ENCODE measurements at regions not wholly inside any gene's neighbourhood (a gene's known extent, or its start where the extent isn't known, plus 50 kb on each side); places are given as distances from the start of the nearest gene placed in this dataset.
"Not testable (repeated sequence)": the region's sequence is repeated elsewhere in the genome, so short reads cannot be mapped to it uniquely, and the experiment has no call there.

- Histone ChIP-seq H3K4me1 (replicated peaks in 1 of 2) (peaks cover 0 to 8% of the 10 kb centered on the region in 2 donors), H3K4me3 (no peak overlapping the region), H3K27ac (no peak overlapping the region)
- ATAC-seq (replicated peaks in 6 of 8) = peak in 1 of 8 experiments; percentile 34
- 0 to 100% (median 84%) methylated on average over 1 to 3 of the region's 3 CpGs; no CpG with 5 or more reads in 1 of the 10 experiments for WGBS, 10 experiments
- in situ Hi-C loops (cut with MboI; ENCODE audit: low pct_unique_long_range_greater_than_20kb in 2 of 9, low sequenced_read_pairs in 9 of 9, unreplicated experiment in 9 of 9) = no loop called here
These were observed 567.4 kb downstream of the PRR16 start for GRCh38 chr5:121031491-121031890.

GRCh38 chr5:121033334-121033733, 569.2 kb downstream of the PRR16 start:
- H3K27ac ChIP-seq = no peak overlapping the region
- no peak overlapping the region for H3K4me3 ChIP-seq
- ATAC-seq (replicated peaks in 6 of 8) = peak in 4 of 8 experiments; percentile 28 to 83 (median 67)
- H3K4me1 ChIP-seq (replicated peaks in 1 of 2) = peaks cover 0 to 8% of the 10 kb centered on the region in 2 donors
- in situ Hi-C loops (cut with MboI; ENCODE audit: low pct_unique_long_range_greater_than_20kb in 2 of 9, low sequenced_read_pairs in 9 of 9, unreplicated experiment in 9 of 9) = no loop called here

- no peak overlapping the region for H3K27ac ChIP-seq
- peaks cover 0 to 4% of the 10 kb centered on the region in 2 donors for H3K4me1 ChIP-seq (replicated peaks in 1 of 2)
- no peak for ATAC-seq (replicated peaks in 6 of 8)
- WGBS, 10 experiments = 13 to 93% (median 44%) methylated on average over 1 to 4 of the region's 4 CpGs
- in situ Hi-C loops (cut with MboI; ENCODE audit: low pct_unique_long_range_greater_than_20kb in 2 of 9, low sequenced_read_pairs in 9 of 9, unreplicated experiment in 9 of 9) = no loop called here
- no peak overlapping the region for H3K4me3 ChIP-seq
These were observed 574.3 kb downstream of the PRR16 start for GRCh38 chr5:121038438-121038837.

- no peak for ATAC-seq (replicated peaks in 6 of 8)
- Histone ChIP-seq H3K4me3 (no peak overlapping the region), H3K27ac (no peak overlapping the region), H3K4me1 (replicated peaks in 1 of 2) (peaks cover 0 to 2% of the 10 kb centered on the region in 2 donors)
- in situ Hi-C loops (cut with MboI; ENCODE audit: low pct_unique_long_range_greater_than_20kb in 2 of 9, low sequenced_read_pairs in 9 of 9, unreplicated experiment in 9 of 9) = no loop called here
These were observed 585.9 kb downstream of the PRR16 start for GRCh38 chr5:121049971-121050370.

- H3K4me1 ChIP-seq (replicated peaks in 1 of 2) = peaks cover 0 to 2% of the 10 kb centered on the region in 2 donors
- 10 to 89% (median 53%) methylated on average over 3 to 5 of the region's 5 CpGs for WGBS, 10 experiments
- in situ Hi-C loops (cut with MboI; ENCODE audit: low pct_unique_long_range_greater_than_20kb in 2 of 9, low sequenced_read_pairs in 9 of 9, unreplicated experiment in 9 of 9) = no loop called here
- no peak overlapping the region for H3K27ac ChIP-seq
- no peak overlapping the region for H3K4me3 ChIP-seq
- ATAC-seq (replicated peaks in 6 of 8) = peak in 4 of 8 experiments; percentile 39 to 96 (median 95)
These were observed 589.2 kb downstream of the PRR16 start for GRCh38 chr5:121053055-121053985.

GRCh38 chr5:121055586-121055985, 591.5 kb downstream of the PRR16 start:
- in situ Hi-C loops (cut with MboI; ENCODE audit: low pct_unique_long_range_greater_than_20kb in 2 of 9, low sequenced_read_pairs in 9 of 9, unreplicated experiment in 9 of 9) = no loop called here
- H3K4me3 ChIP-seq = no peak overlapping the region
- H3K4me1 ChIP-seq (replicated peaks in 1 of 2) = peaks cover 0 to 2% of the 10 kb centered on the region in 2 donors
- H3K27ac ChIP-seq = no peak overlapping the region
- no peak for ATAC-seq (replicated peaks in 6 of 8)
- WGBS, 10 experiments = 80 to 100% (median 83%) methylated on average over 1 of the region's 1 CpG; no CpG with 5 or more reads in 7 of the 10 experiments

- H3K27ac ChIP-seq; ATAC-seq (replicated peaks in 6 of 8); in situ Hi-C loops (cut with MboI; ENCODE audit: low pct_unique_long_range_greater_than_20kb in 2 of 9, low sequenced_read_pairs in 9 of 9, unreplicated experiment in 9 of 9); H3K4me1 ChIP-seq (replicated peaks in 1 of 2); H3K4me3 ChIP-seq: not testable (repeated sequence)
- 47 to 94% (median 73%) methylated on average over 2 to 12 of the region's 23 CpGs; no CpG with 5 or more reads in 4 of the 10 experiments for WGBS, 10 experiments
These were observed 600.1 kb downstream of the PRR16 start for GRCh38 chr5:121064241-121064640.

- in situ Hi-C loops (cut with MboI; ENCODE audit: low pct_unique_long_range_greater_than_20kb in 2 of 9, low sequenced_read_pairs in 9 of 9, unreplicated experiment in 9 of 9) = no loop called here
- 0 to 89% (median 56%) methylated on average over 1 to 2 of the region's 2 CpGs; no CpG with 5 or more reads in 1 of the 10 experiments for WGBS, 10 experiments
These were observed 622.6 kb downstream of the PRR16 start for GRCh38 chr5:121086671-121087070.

GRCh38 chr5:121087560-121087959, 623.5 kb downstream of the PRR16 start:
- Histone ChIP-seq H3K27ac (no peak overlapping the region), H3K4me1 (replicated peaks in 1 of 2) (no peaks in the 10 kb centered on the region), H3K4me3 (no peak overlapping the region)
- WGBS, 10 experiments = 0 to 100% (median 77%) methylated on average over 1 to 2 of the region's 3 CpGs; no CpG with 5 or more reads in 4 of the 10 experiments
- in situ Hi-C loops (cut with MboI; ENCODE audit: low pct_unique_long_range_greater_than_20kb in 2 of 9, low sequenced_read_pairs in 9 of 9, unreplicated experiment in 9 of 9) = no loop called here
- ATAC-seq (replicated peaks in 6 of 8) = no peak

More at GRCh38 chr5:121086671-121087070, 622.6 kb downstream of the PRR16 start:
- no peak for ATAC-seq (replicated peaks in 6 of 8)
- Histone ChIP-seq H3K27ac (no peak overlapping the region), H3K4me3 (no peak overlapping the region), H3K4me1 (replicated peaks in 1 of 2) (no peaks in the 10 kb centered on the region)

GRCh38 chr5:121088341-121088740, 624.2 kb downstream of the PRR16 start:
- H3K4me1 ChIP-seq (replicated peaks in 1 of 2) = no peaks in the 10 kb centered on the region
- no peak overlapping the region for H3K27ac ChIP-seq
- ATAC-seq (replicated peaks in 6 of 8) = no peak
- in situ Hi-C loops (cut with MboI; ENCODE audit: low pct_unique_long_range_greater_than_20kb in 2 of 9, low sequenced_read_pairs in 9 of 9, unreplicated experiment in 9 of 9) = no loop called here
- 85 to 100% (median 100%) methylated on average over 1 to 2 of the region's 2 CpGs; no CpG with 5 or more reads in 4 of the 10 experiments for WGBS, 10 experiments
- no peak overlapping the region for H3K4me3 ChIP-seq

GRCh38 chr5:121090822-121091221, 626.7 kb downstream of the PRR16 start:
- Histone ChIP-seq H3K4me3 (no peak overlapping the region), H3K27ac (no peak overlapping the region), H3K4me1 (replicated peaks in 1 of 2) (no peaks in the 10 kb centered on the region)
- no peak for ATAC-seq (replicated peaks in 6 of 8)
- in situ Hi-C loops (cut with MboI; ENCODE audit: low pct_unique_long_range_greater_than_20kb in 2 of 9, low sequenced_read_pairs in 9 of 9, unreplicated experiment in 9 of 9) = no loop called here
- WGBS, 10 experiments = 0 to 95% (median 86%) methylated on average over 1 to 2 of the region's 2 CpGs; no CpG with 5 or more reads in 3 of the 10 experiments

- Histone ChIP-seq H3K4me1 (replicated peaks in 1 of 2) (no peaks in the 10 kb centered on the region), H3K4me3 (no peak overlapping the region), H3K27ac (no peak overlapping the region)
- in situ Hi-C loops (cut with MboI; ENCODE audit: low pct_unique_long_range_greater_than_20kb in 2 of 9, low sequenced_read_pairs in 9 of 9, unreplicated experiment in 9 of 9) = no loop called here
- no peak for ATAC-seq (replicated peaks in 6 of 8)
These were observed 636.8 kb downstream of the PRR16 start for GRCh38 chr5:121100931-121101330.

- in situ Hi-C loops (cut with MboI; ENCODE audit: low pct_unique_long_range_greater_than_20kb in 2 of 9, low sequenced_read_pairs in 9 of 9, unreplicated experiment in 9 of 9) = no loop called here
- Histone ChIP-seq H3K27ac (no peak overlapping the region), H3K4me1 (replicated peaks in 1 of 2) (no peaks in the 10 kb centered on the region), H3K4me3 (no peak overlapping the region)
- WGBS, 10 experiments = 28 to 93% (median 81%) methylated on average over 1 to 2 of the region's 2 CpGs
- ATAC-seq (replicated peaks in 6 of 8) = no peak
These were observed 641.8 kb downstream of the PRR16 start for GRCh38 chr5:121105921-121106320.
